Esophagus squamous epithelium (tissue), 4 donors: ENCODE measurements at regions not wholly inside any gene's neighbourhood (a gene's known extent, or its start where the extent isn't known, plus 50 kb on each side); places are given as distances from the start of the nearest gene placed in this dataset.

Source experiments
- CTCF ChIP-seq, 6 experiments: fragments of 450-650 bp in 4 of 6; fragments of 200-600 bp in 2 of 6; sonication (generic) in 2 of 6; IDR thresholded peaks; one replicate each; pipeline ENCODE4 v1.5.1; 2016 to 2019; ENCODE audit warnings: antibody characterized with exemption in 6 of 6, mild to moderate bottlenecking in 4 of 6, moderate library complexity in 4 of 6
- POLR2A ChIP-seq, 4 donors: fragments of 450-650 bp; IDR thresholded peaks; one replicate each; pipeline ENCODE4 v1.6.1; 2017; ENCODE audit warnings: antibody characterized with exemption in 4 of 4, mild to moderate bottlenecking in 4 of 4, moderate library complexity in 3 of 4

GRCh38 chr19:29098863-29099481, 114.0 kb downstream of the UQCRFS1 start:
- TF ChIP-seq CTCF (IDR thresholded peaks at IDR 0.05) (no peak), POLR2A (IDR thresholded peaks at IDR 0.05) (no peak)
